SW480 (cell line): ENCODE measurements at regions not wholly inside any gene's neighbourhood (a gene's known extent, or its start where the extent isn't known, plus 50 kb on each side); places are given as distances from the start of the nearest gene placed in this dataset.
"Not testable (repeated sequence)": the region's sequence is repeated elsewhere in the genome, so short reads cannot be mapped to it uniquely, and the experiment has no call there.

ENCODE experiments used
- DNase-seq: peaks from one replicate; pipeline ENCODE4 v3.0.0-alpha.2; 2016; ENCODE audit warnings: low spot score

- not testable (repeated sequence) for DNase-seq
Measured at GRCh38 chr15:20069043-20069442, 472.6 kb downstream of the GOLGA6L6 start.

- not testable (repeated sequence) for DNase-seq
Measured at GRCh38 chr15:20066173-20066572, 475.4 kb downstream of the GOLGA6L6 start.

- DNase-seq, result not testable (repeated sequence)
Measured at GRCh38 chr15:20065508-20065907, 476.1 kb downstream of the GOLGA6L6 start.

GRCh38 chr15:20063167-20063566 lies 478.4 kb downstream of the GOLGA6L6 start:
- not testable (repeated sequence) for DNase-seq

- not testable (repeated sequence) for DNase-seq
Measured at GRCh38 chr15:20060838-20061237, 480.8 kb downstream of the GOLGA6L6 start.

- DNase-seq, result not testable (repeated sequence)
Measured at GRCh38 chr15:20056871-20057270, 484.7 kb downstream of the GOLGA6L6 start.

GRCh38 chr15:20055921-20056320 lies 485.7 kb downstream of the GOLGA6L6 start:
- not testable (repeated sequence) for DNase-seq

- not testable (repeated sequence) for DNase-seq
Measured at GRCh38 chr15:20048189-20048588, 493.4 kb downstream of the GOLGA6L6 start.

GRCh38 chr15:20045165-20045564 lies 496.4 kb downstream of the GOLGA6L6 start:
- not testable (repeated sequence) for DNase-seq

GRCh38 chr15:20040691-20041090 lies 500.9 kb downstream of the GOLGA6L6 start:
- not testable (repeated sequence) for DNase-seq

GRCh38 chr15:20025040-20025439 lies 516.6 kb downstream of the GOLGA6L6 start:
- DNase-seq, result not testable (repeated sequence)

- DNase-seq, result not testable (repeated sequence)
Measured at GRCh38 chr15:20022349-20022748, 519.3 kb downstream of the GOLGA6L6 start.

- DNase-seq, result not testable (repeated sequence)
Measured at GRCh38 chr15:20021351-20021750, 520.2 kb downstream of the GOLGA6L6 start.

GRCh38 chr15:20020588-20020987 lies 521.0 kb downstream of the GOLGA6L6 start:
- DNase-seq, result not testable (repeated sequence)

- DNase-seq, result not testable (repeated sequence)
Measured at GRCh38 chr15:20019758-20020157, 521.8 kb downstream of the GOLGA6L6 start.

- not testable (repeated sequence) for DNase-seq
Measured at GRCh38 chr15:20017581-20017980, 524.0 kb downstream of the GOLGA6L6 start.

GRCh38 chr15:20016941-20017340 lies 524.7 kb downstream of the GOLGA6L6 start:
- not testable (repeated sequence) for DNase-seq

GRCh38 chr15:20012837-20013236 lies 528.8 kb downstream of the GOLGA6L6 start:
- not testable (repeated sequence) for DNase-seq

GRCh38 chr15:20010759-20011158 lies 530.8 kb downstream of the GOLGA6L6 start:
- not testable (repeated sequence) for DNase-seq

- not testable (repeated sequence) for DNase-seq
Measured at GRCh38 chr15:20009619-20010018, 532.0 kb downstream of the GOLGA6L6 start.

- not testable (repeated sequence) for DNase-seq
Measured at GRCh38 chr15:20007338-20007737, 534.3 kb downstream of the GOLGA6L6 start.

GRCh38 chr15:20003471-20003870 lies 538.1 kb downstream of the GOLGA6L6 start:
- not testable (repeated sequence) for DNase-seq

GRCh38 chr15:20002560-20002959 lies 539.0 kb downstream of the GOLGA6L6 start:
- not testable (repeated sequence) for DNase-seq

- DNase-seq, result not testable (repeated sequence)
Measured at GRCh38 chr15:19996574-19997194, 544.9 kb downstream of the GOLGA6L6 start.
